Neural progenitor cell (in vitro differentiated cells): ENCODE measurements at regions not wholly inside any gene's neighbourhood (a gene's known extent, or its start where the extent isn't known, plus 50 kb on each side); places are given as distances from the start of the nearest gene placed in this dataset.

Source experiments
- EZH2phosphoT487 ChIP-seq: fragments of 200-600 bp; sonication (generic); IDR thresholded peaks from 2 replicates; pipeline ENCODE4 v1.6.1; 2017; ENCODE audit warnings: antibody characterized with exemption
- TF ChIP-seq, protein P1 (sequence below): fragments of 200-600 bp; sonication (generic); IDR thresholded peaks from 2 replicates; pipeline ENCODE4 v1.5.1; 2017; ENCODE audit warnings: antibody characterized with exemption, mild to moderate bottlenecking

DNA sequence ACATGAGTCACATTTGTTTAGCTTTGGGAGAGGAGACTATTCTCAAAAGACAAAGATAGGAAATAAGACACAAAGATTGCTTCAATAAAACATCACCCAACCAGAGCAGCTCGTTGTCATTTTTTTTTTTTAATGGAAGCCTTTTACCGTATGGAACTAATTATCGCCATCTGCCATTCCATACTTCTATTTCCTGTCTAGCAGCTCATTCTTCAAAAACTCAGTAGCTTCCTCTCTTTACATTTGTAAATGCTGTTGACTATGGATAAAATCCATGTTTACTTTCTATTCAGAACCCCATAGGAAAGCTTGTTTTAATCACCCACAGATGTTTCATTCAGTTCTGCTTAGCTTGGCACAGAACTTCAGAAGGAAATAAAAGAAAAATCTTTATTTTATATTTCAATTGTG is 110.0 kb upstream of the PSMD7 start:
- TF ChIP-seq EZH2phosphoT487: no peak
- TF ChIP-seq, protein P1, sequence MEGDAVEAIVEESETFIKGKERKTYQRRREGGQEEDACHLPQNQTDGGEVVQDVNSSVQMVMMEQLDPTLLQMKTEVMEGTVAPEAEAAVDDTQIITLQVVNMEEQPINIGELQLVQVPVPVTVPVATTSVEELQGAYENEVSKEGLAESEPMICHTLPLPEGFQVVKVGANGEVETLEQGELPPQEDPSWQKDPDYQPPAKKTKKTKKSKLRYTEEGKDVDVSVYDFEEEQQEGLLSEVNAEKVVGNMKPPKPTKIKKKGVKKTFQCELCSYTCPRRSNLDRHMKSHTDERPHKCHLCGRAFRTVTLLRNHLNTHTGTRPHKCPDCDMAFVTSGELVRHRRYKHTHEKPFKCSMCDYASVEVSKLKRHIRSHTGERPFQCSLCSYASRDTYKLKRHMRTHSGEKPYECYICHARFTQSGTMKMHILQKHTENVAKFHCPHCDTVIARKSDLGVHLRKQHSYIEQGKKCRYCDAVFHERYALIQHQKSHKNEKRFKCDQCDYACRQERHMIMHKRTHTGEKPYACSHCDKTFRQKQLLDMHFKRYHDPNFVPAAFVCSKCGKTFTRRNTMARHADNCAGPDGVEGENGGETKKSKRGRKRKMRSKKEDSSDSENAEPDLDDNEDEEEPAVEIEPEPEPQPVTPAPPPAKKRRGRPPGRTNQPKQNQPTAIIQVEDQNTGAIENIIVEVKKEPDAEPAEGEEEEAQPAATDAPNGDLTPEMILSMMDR: no peak
